ENCODE measurements at regions not wholly inside any gene's neighbourhood (a gene's known extent, or its start where the extent isn't known, plus 50 kb on each side); places are given as distances from the start of the nearest gene placed in this dataset.

GRCh38 chr13:22427783-22428182, 753.0 kb upstream of the SGCG start:
- H3K27ac ChIP-seq (ENCODE audit: low read depth, low read length): no peak overlapping the region
- H3K9ac ChIP-seq (ENCODE audit: low read depth in 1 of 2, low read length in 2 of 2): no peak overlapping the region
- no peaks in the 10 kb centered on the region for H3K27me3 ChIP-seq (ENCODE audit: control insufficient read depth in 1 of 2, insufficient read depth in 2 of 2, low read length in 2 of 2)
- no peaks in the 10 kb centered on the region for H3K36me3 ChIP-seq (ENCODE audit: control insufficient read depth in 1 of 2, insufficient read depth in 2 of 2, low read length in 2 of 2)
- H3K4me3 ChIP-seq (ENCODE audit: low read depth in 1 of 2, low read length in 2 of 2): no peak overlapping the region
- H3K9me3 ChIP-seq (ENCODE audit: control insufficient read depth in 1 of 2, low read length in 2 of 2): no peaks in the 10 kb centered on the region
- H3K4me1 ChIP-seq (ENCODE audit: control insufficient read depth in 1 of 2, insufficient read depth in 2 of 2, low read length in 2 of 2): no peaks in the 10 kb centered on the region

- H3K9ac ChIP-seq (ENCODE audit: low read depth in 1 of 2, low read length in 2 of 2): no peak overlapping the region
- no peak overlapping the region for H3K4me3 ChIP-seq (ENCODE audit: low read depth in 1 of 2, low read length in 2 of 2)
- no peak overlapping the region for H3K27ac ChIP-seq (ENCODE audit: low read depth, low read length)
- no peaks in the 10 kb centered on the region for H3K36me3 ChIP-seq (ENCODE audit: control insufficient read depth in 1 of 2, insufficient read depth in 2 of 2, low read length in 2 of 2)
- H3K27me3 ChIP-seq (ENCODE audit: control insufficient read depth in 1 of 2, insufficient read depth in 2 of 2, low read length in 2 of 2): no peaks in the 10 kb centered on the region
- no peaks in the 10 kb centered on the region for H3K9me3 ChIP-seq (ENCODE audit: control insufficient read depth in 1 of 2, low read length in 2 of 2)
- H3K4me1 ChIP-seq (ENCODE audit: control insufficient read depth in 1 of 2, insufficient read depth in 2 of 2, low read length in 2 of 2): no peaks in the 10 kb centered on the region
Observed at GRCh38 chr13:22428188-22428828, 752.5 kb upstream of the SGCG start.

GRCh38 chr13:22432690-22433089, 748.1 kb upstream of the SGCG start:
- Histone ChIP-seq H3K9ac (ENCODE audit: low read depth in 1 of 2, low read length in 2 of 2) (no peak overlapping the region), H3K4me3 (ENCODE audit: low read depth in 1 of 2, low read length in 2 of 2) (no peak overlapping the region), H3K4me1 (ENCODE audit: control insufficient read depth in 1 of 2, insufficient read depth in 2 of 2, low read length in 2 of 2) (no peaks in the 10 kb centered on the region), H3K9me3 (ENCODE audit: control insufficient read depth in 1 of 2, low read length in 2 of 2) (no peaks in the 10 kb centered on the region), H3K36me3 (ENCODE audit: control insufficient read depth in 1 of 2, insufficient read depth in 2 of 2, low read length in 2 of 2) (no peaks in the 10 kb centered on the region), H3K27ac (ENCODE audit: low read depth, low read length) (no peak overlapping the region), H3K27me3 (ENCODE audit: control insufficient read depth in 1 of 2, insufficient read depth in 2 of 2, low read length in 2 of 2) (no peaks in the 10 kb centered on the region)

GRCh38 chr13:22447132-22447886, 733.5 kb upstream of the SGCG start:
- Histone ChIP-seq H3K9me3 (ENCODE audit: control insufficient read depth in 1 of 2, low read length in 2 of 2) (no peaks in the 10 kb centered on the region), H3K9ac (ENCODE audit: low read depth in 1 of 2, low read length in 2 of 2) (no peak overlapping the region), H3K27ac (ENCODE audit: low read depth, low read length) (no peak overlapping the region), H3K27me3 (ENCODE audit: control insufficient read depth in 1 of 2, insufficient read depth in 2 of 2, low read length in 2 of 2) (no peaks in the 10 kb centered on the region), H3K4me3 (ENCODE audit: low read depth in 1 of 2, low read length in 2 of 2) (no peak overlapping the region), H3K4me1 (ENCODE audit: control insufficient read depth in 1 of 2, insufficient read depth in 2 of 2, low read length in 2 of 2) (peaks cover 0 to 3% of the 10 kb centered on the region in 2 donors), H3K36me3 (ENCODE audit: control insufficient read depth in 1 of 2, insufficient read depth in 2 of 2, low read length in 2 of 2) (no peaks in the 10 kb centered on the region)

GRCh38 chr13:22449251-22449650, 731.5 kb upstream of the SGCG start:
- H3K27ac ChIP-seq (ENCODE audit: low read depth, low read length): no peak overlapping the region

GRCh38 chr13:22451327-22451741, 729.4 kb upstream of the SGCG start:
- no peaks in the 10 kb centered on the region for H3K9me3 ChIP-seq (ENCODE audit: control insufficient read depth in 1 of 2, low read length in 2 of 2)
- H3K9ac ChIP-seq (ENCODE audit: low read depth in 1 of 2, low read length in 2 of 2): no peak overlapping the region
- peaks cover 0 to 3% of the 10 kb centered on the region in 2 donors for H3K4me1 ChIP-seq (ENCODE audit: control insufficient read depth in 1 of 2, insufficient read depth in 2 of 2, low read length in 2 of 2)
- no peaks in the 10 kb centered on the region for H3K36me3 ChIP-seq (ENCODE audit: control insufficient read depth in 1 of 2, insufficient read depth in 2 of 2, low read length in 2 of 2)
- no peaks in the 10 kb centered on the region for H3K27me3 ChIP-seq (ENCODE audit: control insufficient read depth in 1 of 2, insufficient read depth in 2 of 2, low read length in 2 of 2)
- H3K4me3 ChIP-seq (ENCODE audit: low read depth in 1 of 2, low read length in 2 of 2): no peak overlapping the region
- H3K27ac ChIP-seq (ENCODE audit: low read depth, low read length): no peak overlapping the region

More at GRCh38 chr13:22449251-22449650, 731.5 kb upstream of the SGCG start:
- Histone ChIP-seq H3K4me3 (ENCODE audit: low read depth in 1 of 2, low read length in 2 of 2) (no peak overlapping the region), H3K9ac (ENCODE audit: low read depth in 1 of 2, low read length in 2 of 2) (no peak overlapping the region), H3K36me3 (ENCODE audit: control insufficient read depth in 1 of 2, insufficient read depth in 2 of 2, low read length in 2 of 2) (no peaks in the 10 kb centered on the region), H3K4me1 (ENCODE audit: control insufficient read depth in 1 of 2, insufficient read depth in 2 of 2, low read length in 2 of 2) (peaks cover 0 to 3% of the 10 kb centered on the region in 2 donors), H3K9me3 (ENCODE audit: control insufficient read depth in 1 of 2, low read length in 2 of 2) (no peaks in the 10 kb centered on the region), H3K27me3 (ENCODE audit: control insufficient read depth in 1 of 2, insufficient read depth in 2 of 2, low read length in 2 of 2) (no peaks in the 10 kb centered on the region)

GRCh38 chr13:22454586-22454985, 726.2 kb upstream of the SGCG start:
- Histone ChIP-seq H3K27me3 (ENCODE audit: control insufficient read depth in 1 of 2, insufficient read depth in 2 of 2, low read length in 2 of 2) (no peaks in the 10 kb centered on the region), H3K4me3 (ENCODE audit: low read depth in 1 of 2, low read length in 2 of 2) (no peak overlapping the region), H3K4me1 (ENCODE audit: control insufficient read depth in 1 of 2, insufficient read depth in 2 of 2, low read length in 2 of 2) (peaks cover 0 to 3% of the 10 kb centered on the region in 2 donors), H3K9ac (ENCODE audit: low read depth in 1 of 2, low read length in 2 of 2) (no peak overlapping the region), H3K27ac (ENCODE audit: low read depth, low read length) (no peak overlapping the region), H3K36me3 (ENCODE audit: control insufficient read depth in 1 of 2, insufficient read depth in 2 of 2, low read length in 2 of 2) (no peaks in the 10 kb centered on the region), H3K9me3 (ENCODE audit: control insufficient read depth in 1 of 2, low read length in 2 of 2) (no peaks in the 10 kb centered on the region)

- no peak overlapping the region for H3K27ac ChIP-seq (ENCODE audit: low read depth, low read length)
- H3K36me3 ChIP-seq (ENCODE audit: control insufficient read depth in 1 of 2, insufficient read depth in 2 of 2, low read length in 2 of 2): no peaks in the 10 kb centered on the region
- no peaks in the 10 kb centered on the region for H3K9me3 ChIP-seq (ENCODE audit: control insufficient read depth in 1 of 2, low read length in 2 of 2)
- H3K9ac ChIP-seq (ENCODE audit: low read depth in 1 of 2, low read length in 2 of 2): no peak overlapping the region
- H3K4me1 ChIP-seq (ENCODE audit: control insufficient read depth in 1 of 2, insufficient read depth in 2 of 2, low read length in 2 of 2): peaks cover 0 to 3% of the 10 kb centered on the region in 2 donors
- H3K4me3 ChIP-seq (ENCODE audit: low read depth in 1 of 2, low read length in 2 of 2): no peak overlapping the region
- H3K27me3 ChIP-seq (ENCODE audit: control insufficient read depth in 1 of 2, insufficient read depth in 2 of 2, low read length in 2 of 2): no peaks in the 10 kb centered on the region
Observed at GRCh38 chr13:22455036-22455435, 725.7 kb upstream of the SGCG start.

GRCh38 chr13:22461854-22462490, 718.8 kb upstream of the SGCG start:
- H3K27me3 ChIP-seq (ENCODE audit: control insufficient read depth in 1 of 2, insufficient read depth in 2 of 2, low read length in 2 of 2): no peaks in the 10 kb centered on the region
- no peaks in the 10 kb centered on the region for H3K9me3 ChIP-seq (ENCODE audit: control insufficient read depth in 1 of 2, low read length in 2 of 2)

GRCh38 chr13:22463089-22463488, 717.7 kb upstream of the SGCG start:
- H3K36me3 ChIP-seq (ENCODE audit: control insufficient read depth in 1 of 2, insufficient read depth in 2 of 2, low read length in 2 of 2): no peaks in the 10 kb centered on the region

More at GRCh38 chr13:22461854-22462490, 718.8 kb upstream of the SGCG start:
- Histone ChIP-seq H3K9ac (ENCODE audit: low read depth in 1 of 2, low read length in 2 of 2) (no peak overlapping the region), H3K36me3 (ENCODE audit: control insufficient read depth in 1 of 2, insufficient read depth in 2 of 2, low read length in 2 of 2) (no peaks in the 10 kb centered on the region), H3K27ac (ENCODE audit: low read depth, low read length) (no peak overlapping the region), H3K4me3 (ENCODE audit: low read depth in 1 of 2, low read length in 2 of 2) (no peak overlapping the region), H3K4me1 (ENCODE audit: control insufficient read depth in 1 of 2, insufficient read depth in 2 of 2, low read length in 2 of 2) (no peaks in the 10 kb centered on the region)

More at GRCh38 chr13:22463089-22463488, 717.7 kb upstream of the SGCG start:
- Histone ChIP-seq H3K27me3 (ENCODE audit: control insufficient read depth in 1 of 2, insufficient read depth in 2 of 2, low read length in 2 of 2) (no peaks in the 10 kb centered on the region), H3K4me3 (ENCODE audit: low read depth in 1 of 2, low read length in 2 of 2) (no peak overlapping the region), H3K9me3 (ENCODE audit: control insufficient read depth in 1 of 2, low read length in 2 of 2) (no peaks in the 10 kb centered on the region), H3K4me1 (ENCODE audit: control insufficient read depth in 1 of 2, insufficient read depth in 2 of 2, low read length in 2 of 2) (no peaks in the 10 kb centered on the region), H3K27ac (ENCODE audit: low read depth, low read length) (no peak overlapping the region), H3K9ac (ENCODE audit: low read depth in 1 of 2, low read length in 2 of 2) (no peak overlapping the region)

Data from duodenal mucosa (tissue), 2 donors.